22Rv1 (cell line): ENCODE measurements at regions not wholly inside any gene's neighbourhood (a gene's known extent, or its start where the extent isn't known, plus 50 kb on each side); places are given as distances from the start of the nearest gene placed in this dataset.
"Not testable (repeated sequence)": the region's sequence is repeated elsewhere in the genome, so short reads cannot be mapped to it uniquely, and the experiment has no call there.

Experiments used
- H3K27ac ChIP-seq: fragments of 450-650 bp; 2 replicates; pipeline ENCODE4 v1.5.1; 2017
- ZFX ChIP-seq: fragments of 450-650 bp; IDR thresholded peaks from 2 replicates; pipeline ENCODE4 v1.6.1; 2017; ENCODE audit warnings: antibody characterized with exemption, borderline replicate concordance
- TF ChIP-seq, protein P1 (sequence below): fragments of 450-650 bp; IDR thresholded peaks from 2 replicates; pipeline ENCODE4 v1.5.1; 2017; ENCODE audit warnings: mild to moderate bottlenecking

DNA sequence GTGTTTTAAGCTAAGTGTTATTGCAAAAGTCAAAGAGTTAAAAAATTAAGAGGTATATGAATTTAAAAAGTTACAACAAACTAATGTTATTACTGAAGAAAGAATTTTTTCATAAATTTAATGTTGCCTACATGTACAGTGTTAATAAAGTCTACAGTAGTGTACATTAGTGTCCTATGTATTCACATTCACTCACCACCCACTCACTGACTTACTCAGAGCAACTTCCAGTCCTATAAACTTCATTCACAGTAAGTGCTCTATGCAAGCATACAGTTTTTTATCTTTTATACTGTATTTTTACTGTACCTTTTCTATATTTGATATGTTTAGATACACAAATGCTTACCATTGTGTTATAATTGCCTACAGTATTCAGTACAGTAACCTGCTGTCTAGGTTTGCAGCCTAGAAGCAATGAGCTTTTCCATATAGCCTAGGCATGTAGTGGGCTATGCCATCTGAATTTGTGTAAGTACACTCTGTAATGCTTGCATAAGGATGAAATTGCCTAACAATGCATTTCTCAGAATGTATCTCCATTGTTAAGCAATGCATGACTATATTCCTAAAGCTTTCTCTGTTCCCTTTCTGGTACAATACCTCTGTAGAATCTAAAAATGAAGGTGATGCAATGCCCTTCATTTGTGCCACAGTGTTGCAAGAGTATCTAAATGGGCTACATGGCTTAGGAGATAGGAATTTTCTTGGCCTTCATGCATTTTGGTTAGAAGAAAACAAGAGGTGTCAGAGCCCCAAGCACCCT lies 370.8 kb upstream of the NT5C1B start:
- H3K27ac ChIP-seq, result no peak overlapping the region
- TF ChIP-seq ZFX, result no peak
- TF ChIP-seq, protein P1, sequence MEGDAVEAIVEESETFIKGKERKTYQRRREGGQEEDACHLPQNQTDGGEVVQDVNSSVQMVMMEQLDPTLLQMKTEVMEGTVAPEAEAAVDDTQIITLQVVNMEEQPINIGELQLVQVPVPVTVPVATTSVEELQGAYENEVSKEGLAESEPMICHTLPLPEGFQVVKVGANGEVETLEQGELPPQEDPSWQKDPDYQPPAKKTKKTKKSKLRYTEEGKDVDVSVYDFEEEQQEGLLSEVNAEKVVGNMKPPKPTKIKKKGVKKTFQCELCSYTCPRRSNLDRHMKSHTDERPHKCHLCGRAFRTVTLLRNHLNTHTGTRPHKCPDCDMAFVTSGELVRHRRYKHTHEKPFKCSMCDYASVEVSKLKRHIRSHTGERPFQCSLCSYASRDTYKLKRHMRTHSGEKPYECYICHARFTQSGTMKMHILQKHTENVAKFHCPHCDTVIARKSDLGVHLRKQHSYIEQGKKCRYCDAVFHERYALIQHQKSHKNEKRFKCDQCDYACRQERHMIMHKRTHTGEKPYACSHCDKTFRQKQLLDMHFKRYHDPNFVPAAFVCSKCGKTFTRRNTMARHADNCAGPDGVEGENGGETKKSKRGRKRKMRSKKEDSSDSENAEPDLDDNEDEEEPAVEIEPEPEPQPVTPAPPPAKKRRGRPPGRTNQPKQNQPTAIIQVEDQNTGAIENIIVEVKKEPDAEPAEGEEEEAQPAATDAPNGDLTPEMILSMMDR, result no peak

DNA sequence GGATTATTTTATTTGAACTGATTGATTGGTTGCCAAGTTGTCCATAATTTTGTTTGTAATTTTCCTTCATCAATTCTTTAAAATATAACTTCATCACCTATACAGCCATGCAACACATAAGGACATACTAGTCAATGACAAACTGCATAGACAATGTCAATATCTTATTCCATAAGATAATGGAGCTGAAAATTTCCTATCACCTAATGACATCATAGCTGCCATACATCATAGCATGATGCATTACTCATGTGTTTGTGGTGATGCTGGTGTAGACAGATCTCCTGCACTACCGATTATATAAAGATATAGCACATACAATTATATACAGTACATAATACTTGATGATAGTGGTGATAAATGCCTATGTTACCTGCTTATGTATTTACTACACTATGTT lies 369.8 kb upstream of the NT5C1B start:
- TF ChIP-seq, protein P1, result no peak
- no peak for TF ChIP-seq ZFX
- H3K27ac ChIP-seq, result no peak overlapping the region

DNA sequence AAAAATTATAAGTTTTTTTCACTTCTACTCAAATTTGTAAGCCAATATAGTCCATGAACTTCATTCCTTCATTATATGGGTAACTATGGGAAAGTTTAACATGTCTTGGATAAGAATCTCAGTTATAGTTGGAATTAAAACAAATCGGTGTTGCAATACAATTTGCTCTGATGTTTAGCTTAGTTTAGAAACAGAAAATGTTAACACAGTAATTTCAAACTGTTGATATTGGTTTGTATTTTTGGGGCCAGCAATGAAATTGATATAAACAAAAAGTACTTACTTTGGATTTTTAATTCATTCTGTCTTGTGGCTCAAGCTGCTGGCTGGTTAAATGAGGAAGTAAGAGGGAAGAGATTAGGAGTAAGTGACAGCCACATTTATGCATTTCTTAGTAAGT lies 368.5 kb upstream of the NT5C1B start:
- no peak overlapping the region for H3K27ac ChIP-seq
- TF ChIP-seq, protein P1, result no peak
- TF ChIP-seq ZFX, result no peak

DNA sequence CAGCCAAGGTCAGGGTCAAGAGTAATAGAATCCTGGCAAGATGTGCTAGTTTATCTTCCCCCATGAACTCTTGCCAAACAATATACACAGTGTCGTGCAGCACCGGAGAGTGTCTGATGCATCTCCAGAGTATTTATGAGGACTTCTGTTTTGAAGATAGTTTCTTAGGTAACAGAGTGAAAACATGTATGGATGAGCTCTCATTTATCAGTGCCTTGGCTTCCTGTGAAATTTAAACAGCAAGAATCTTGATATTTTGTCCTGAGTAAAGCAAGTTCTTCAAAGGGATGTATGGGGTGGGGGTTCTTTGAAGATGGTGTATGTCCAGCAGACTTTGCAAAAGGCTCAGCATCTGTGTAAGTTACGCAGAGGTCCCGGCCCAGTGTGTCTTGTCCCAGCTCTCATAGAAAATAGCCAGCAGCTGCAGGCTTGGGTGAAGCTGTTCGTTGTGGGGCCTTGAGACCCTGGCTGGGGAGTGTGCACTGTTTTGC lies 361.0 kb upstream of the NT5C1B start:
- TF ChIP-seq, protein P1, result no peak
- no peak for TF ChIP-seq ZFX
- no peak overlapping the region for H3K27ac ChIP-seq

DNA sequence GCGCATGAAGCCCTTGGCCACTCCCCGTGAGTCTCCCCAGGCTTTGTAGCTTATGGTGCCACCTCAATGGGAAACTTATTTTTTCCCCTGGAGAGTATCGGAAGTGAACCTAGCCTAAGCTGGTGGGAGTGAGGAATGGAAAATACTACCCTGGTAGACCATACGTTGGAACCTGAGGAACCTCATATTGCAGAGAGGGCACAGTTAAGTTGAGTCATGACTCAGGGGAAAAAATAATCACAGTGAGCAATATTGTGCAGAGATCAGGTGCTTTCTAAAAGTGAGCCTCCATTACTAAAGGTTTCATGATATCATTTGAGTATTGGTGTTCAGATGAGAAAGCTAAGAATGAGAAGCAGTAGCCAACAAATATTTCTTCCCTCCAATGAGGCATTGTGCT lies 360.5 kb upstream of the NT5C1B start:
- H3K27ac ChIP-seq, result no peak overlapping the region
- TF ChIP-seq ZFX, result no peak
- TF ChIP-seq, protein P1, result no peak

DNA sequence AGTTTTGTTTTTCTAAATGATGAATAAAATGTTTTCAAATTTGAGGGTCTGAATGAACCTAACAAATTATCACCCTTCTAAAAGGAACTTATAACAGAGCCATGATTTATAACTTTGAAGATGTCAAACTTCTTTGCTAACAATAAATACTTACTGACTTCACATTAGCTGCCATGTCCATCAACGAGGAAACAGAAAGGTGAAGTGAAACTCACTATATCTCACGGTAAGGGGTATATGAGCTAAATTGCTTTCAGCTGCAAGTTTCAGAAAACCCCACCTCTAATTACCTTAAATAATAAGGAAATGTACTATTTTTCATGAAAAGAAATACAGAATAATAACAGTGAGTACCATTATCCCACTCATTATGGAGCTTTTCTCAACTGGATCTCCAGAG lies 350.8 kb upstream of the NT5C1B start:
- no peak overlapping the region for H3K27ac ChIP-seq
- TF ChIP-seq ZFX, result no peak
- TF ChIP-seq, protein P1, result no peak

DNA sequence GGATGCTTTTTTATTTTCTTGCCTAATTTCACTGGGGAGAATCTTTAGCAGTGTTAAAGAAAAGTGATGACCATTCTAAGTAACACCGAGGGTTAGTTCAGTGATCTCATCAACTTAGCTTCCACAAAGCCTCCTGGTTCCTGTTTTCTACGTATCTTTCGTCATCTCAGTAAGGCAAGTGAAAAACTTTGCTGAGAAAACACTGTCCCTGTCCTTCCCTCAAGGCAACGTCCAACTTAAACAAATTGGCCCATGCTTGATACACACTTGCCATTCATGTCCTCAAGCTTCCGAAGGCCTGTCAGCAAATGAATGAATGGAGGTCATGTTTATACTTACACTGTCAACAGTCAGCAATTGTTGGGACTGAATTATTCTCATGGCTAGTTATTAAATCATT lies 350.4 kb upstream of the NT5C1B start:
- not testable (repeated sequence) for H3K27ac ChIP-seq

DNA sequence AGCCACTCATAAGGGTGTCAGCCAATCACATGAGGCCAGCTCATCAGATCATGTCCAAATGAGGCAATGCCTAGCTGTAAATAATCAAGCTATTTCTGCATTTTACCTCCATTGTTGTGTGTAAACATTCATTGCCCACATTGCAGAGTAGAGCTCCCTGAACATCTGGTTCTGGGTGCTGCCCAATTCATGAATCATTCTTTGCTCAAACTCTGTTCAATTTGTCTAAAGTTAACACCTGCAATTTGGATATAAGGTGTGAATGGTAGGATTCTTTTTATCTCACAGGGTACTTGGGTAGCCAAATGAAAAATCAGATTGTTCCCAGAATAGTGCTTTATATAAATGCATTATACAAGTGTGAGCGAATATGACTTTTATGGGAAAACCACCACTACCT lies 345.5 kb upstream of the NT5C1B start:
- no peak overlapping the region for H3K27ac ChIP-seq
- TF ChIP-seq, protein P1, result no peak
- no peak for TF ChIP-seq ZFX
